ENCODE measurements at regions not wholly inside any gene's neighbourhood (a gene's known extent, or its start where the extent isn't known, plus 50 kb on each side); places are given as distances from the start of the nearest gene placed in this dataset.

GRCh38 chr22:49097171-49097925 lies 730.3 kb downstream of the BRD1 start:
- DNase-seq (ENCODE audit: insufficient read length, low spot score) (no peak), FAIRE-seq (no peak)
- TF ChIP-seq POU2F2 (IDR thresholded peaks at IDR 0.05; ENCODE audit: low read depth, low read length) = no peak
- TF ChIP-seq SPI1 (IDR thresholded peaks at IDR 0.05; ENCODE audit: low read depth, low read length) = no peak
- TF ChIP-seq POLR2AphosphoS5 (IDR thresholded peaks at IDR 0.05; ENCODE audit: low read depth, low read length) = no peak
- TF ChIP-seq PAX5 (IDR thresholded peaks at IDR 0.05; ENCODE audit: insufficient read depth, low read length, severe bottlenecking) = no peak
- TF ChIP-seq TAF1 (IDR thresholded peaks at IDR 0.05; ENCODE audit: low read depth, low read length) = no peak
- no peak for TF ChIP-seq POLR2A (IDR thresholded peaks at IDR 0.05; ENCODE audit: low read depth, low read length)

- FAIRE-seq = no peak
- DNase-seq (ENCODE audit: insufficient read length, low spot score) = no peak
- TF ChIP-seq TAF1 (IDR thresholded peaks at IDR 0.05; ENCODE audit: low read depth, low read length) (no peak), POLR2AphosphoS5 (IDR thresholded peaks at IDR 0.05; ENCODE audit: low read depth, low read length) (no peak), POLR2A (IDR thresholded peaks at IDR 0.05; ENCODE audit: low read depth, low read length) (no peak), SPI1 (IDR thresholded peaks at IDR 0.05; ENCODE audit: low read depth, low read length) (no peak), POU2F2 (IDR thresholded peaks at IDR 0.05; ENCODE audit: low read depth, low read length) (no peak), PAX5 (IDR thresholded peaks at IDR 0.05; ENCODE audit: insufficient read depth, low read length, severe bottlenecking) (no peak)
Measured at GRCh38 chr22:49096476-49096875, 731.2 kb downstream of the BRD1 start.

- FAIRE-seq (no peak), DNase-seq (ENCODE audit: insufficient read length, low spot score) (no peak)
- no peak for TF ChIP-seq PAX5 (IDR thresholded peaks at IDR 0.05; ENCODE audit: insufficient read depth, low read length, severe bottlenecking)
- no peak for TF ChIP-seq POLR2A (IDR thresholded peaks at IDR 0.05; ENCODE audit: low read depth, low read length)
- no peak for TF ChIP-seq POLR2AphosphoS5 (IDR thresholded peaks at IDR 0.05; ENCODE audit: low read depth, low read length)
- TF ChIP-seq SPI1 (IDR thresholded peaks at IDR 0.05; ENCODE audit: low read depth, low read length) = no peak
- no peak for TF ChIP-seq TAF1 (IDR thresholded peaks at IDR 0.05; ENCODE audit: low read depth, low read length)
- TF ChIP-seq POU2F2 (IDR thresholded peaks at IDR 0.05; ENCODE audit: low read depth, low read length) = no peak
Measured at GRCh38 chr22:49095366-49095765, 732.3 kb downstream of the BRD1 start.

GRCh38 chr22:49094858-49095257 lies 732.8 kb downstream of the BRD1 start:
- FAIRE-seq (no peak), DNase-seq (ENCODE audit: insufficient read length, low spot score) (no peak)
- TF ChIP-seq POLR2A (IDR thresholded peaks at IDR 0.05; ENCODE audit: low read depth, low read length) (no peak), TAF1 (IDR thresholded peaks at IDR 0.05; ENCODE audit: low read depth, low read length) (no peak)

GRCh38 chr22:49094151-49094550 lies 733.5 kb downstream of the BRD1 start:
- TF ChIP-seq PAX5 (IDR thresholded peaks at IDR 0.05; ENCODE audit: insufficient read depth, low read length, severe bottlenecking) (no peak), TAF1 (IDR thresholded peaks at IDR 0.05; ENCODE audit: low read depth, low read length) (no peak), POLR2A (IDR thresholded peaks at IDR 0.05; ENCODE audit: low read depth, low read length) (no peak), POU2F2 (IDR thresholded peaks at IDR 0.05; ENCODE audit: low read depth, low read length) (no peak), POLR2AphosphoS5 (IDR thresholded peaks at IDR 0.05; ENCODE audit: low read depth, low read length) (no peak), SPI1 (IDR thresholded peaks at IDR 0.05; ENCODE audit: low read depth, low read length) (no peak)
- DNase-seq (ENCODE audit: insufficient read length, low spot score) (no peak), FAIRE-seq (no peak)

- DNase-seq (ENCODE audit: insufficient read length, low spot score) = no peak
- TF ChIP-seq SPI1 (IDR thresholded peaks at IDR 0.05; ENCODE audit: low read depth, low read length) (no peak), POLR2A (IDR thresholded peaks at IDR 0.05; ENCODE audit: low read depth, low read length) (no peak), PAX5 (IDR thresholded peaks at IDR 0.05; ENCODE audit: insufficient read depth, low read length, severe bottlenecking) (no peak), POU2F2 (IDR thresholded peaks at IDR 0.05; ENCODE audit: low read depth, low read length) (no peak), TAF1 (IDR thresholded peaks at IDR 0.05; ENCODE audit: low read depth, low read length) (no peak), POLR2AphosphoS5 (IDR thresholded peaks at IDR 0.05; ENCODE audit: low read depth, low read length) (no peak)
- no peak for FAIRE-seq
Measured at GRCh38 chr22:49093192-49093880, 734.3 kb downstream of the BRD1 start.

- TF ChIP-seq PAX5 (IDR thresholded peaks at IDR 0.05; ENCODE audit: insufficient read depth, low read length, severe bottlenecking) = no peak
- no peak for TF ChIP-seq SPI1 (IDR thresholded peaks at IDR 0.05; ENCODE audit: low read depth, low read length)
- no peak for TF ChIP-seq TAF1 (IDR thresholded peaks at IDR 0.05; ENCODE audit: low read depth, low read length)
- TF ChIP-seq POLR2AphosphoS5 (IDR thresholded peaks at IDR 0.05; ENCODE audit: low read depth, low read length) = no peak
- DNase-seq (ENCODE audit: insufficient read length, low spot score) (no peak), FAIRE-seq (no peak)
Measured at GRCh38 chr22:49092716-49093115, 735.0 kb downstream of the BRD1 start.

- no peak for DNase-seq (ENCODE audit: insufficient read length, low spot score)
- FAIRE-seq = no peak
- no peak for TF ChIP-seq PAX5 (IDR thresholded peaks at IDR 0.05; ENCODE audit: insufficient read depth, low read length, severe bottlenecking)
- no peak for TF ChIP-seq SPI1 (IDR thresholded peaks at IDR 0.05; ENCODE audit: low read depth, low read length)
- no peak for TF ChIP-seq TAF1 (IDR thresholded peaks at IDR 0.05; ENCODE audit: low read depth, low read length)
- TF ChIP-seq POLR2A (IDR thresholded peaks at IDR 0.05; ENCODE audit: low read depth, low read length) = no peak
- TF ChIP-seq POU2F2 (IDR thresholded peaks at IDR 0.05; ENCODE audit: low read depth, low read length) = no peak
- TF ChIP-seq POLR2AphosphoS5 (IDR thresholded peaks at IDR 0.05; ENCODE audit: low read depth, low read length) = no peak
Measured at GRCh38 chr22:49091917-49092545, 735.6 kb downstream of the BRD1 start.

GRCh38 chr22:49091451-49091850 lies 736.2 kb downstream of the BRD1 start:
- no peak for FAIRE-seq
- no peak for TF ChIP-seq TAF1 (IDR thresholded peaks at IDR 0.05; ENCODE audit: low read depth, low read length)
- no peak for TF ChIP-seq SPI1 (IDR thresholded peaks at IDR 0.05; ENCODE audit: low read depth, low read length)
- no peak for TF ChIP-seq PAX5 (IDR thresholded peaks at IDR 0.05; ENCODE audit: insufficient read depth, low read length, severe bottlenecking)
- TF ChIP-seq POLR2AphosphoS5 (IDR thresholded peaks at IDR 0.05; ENCODE audit: low read depth, low read length) = no peak
- TF ChIP-seq POU2F2 (IDR thresholded peaks at IDR 0.05; ENCODE audit: low read depth, low read length) = no peak
- TF ChIP-seq POLR2A (IDR thresholded peaks at IDR 0.05; ENCODE audit: low read depth, low read length) = no peak
- DNase-seq (ENCODE audit: insufficient read length, low spot score) = no peak

Data from GM12891 (cell line).